ENCODE measurements at regions not wholly inside any gene's neighbourhood (a gene's known extent, or its start where the extent isn't known, plus 50 kb on each side); places are given as distances from the start of the nearest gene placed in this dataset.
"Not testable (repeated sequence)": the region's sequence is repeated elsewhere in the genome, so short reads cannot be mapped to it uniquely, and the experiment has no call there.

DNA sequence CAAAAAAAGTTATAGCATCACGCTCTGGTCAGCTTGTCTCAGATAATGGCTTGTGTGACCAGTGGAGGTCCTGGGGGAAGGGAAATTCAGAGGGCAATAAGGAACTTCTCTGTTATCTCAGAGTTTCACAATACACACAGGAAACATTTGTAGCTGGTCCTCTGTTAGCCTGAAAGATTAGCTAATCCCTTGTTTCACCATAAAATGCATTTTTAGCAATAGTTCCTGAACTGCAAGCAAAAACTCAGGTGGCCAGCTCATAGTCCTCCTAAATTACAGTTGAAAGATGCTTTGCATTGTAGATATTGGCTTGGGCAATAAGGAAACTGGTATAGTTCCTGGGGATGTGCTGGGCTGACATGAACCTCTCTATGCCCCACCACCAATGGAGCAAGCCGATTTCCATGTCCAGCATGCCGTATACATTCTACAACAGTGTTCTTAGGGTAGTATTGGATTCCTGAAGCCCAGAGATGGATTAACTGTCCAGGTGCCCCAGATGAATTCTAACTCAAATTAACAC lies 141.5 kb upstream of the TBL1XR1 start:
- Mint-ChIP-seq H3K4me3 (no peak overlapping the region), H3K27ac (peak overlapping the region; percentile 59), H3K4me1 (peaks cover 41% of the 10 kb centered on the region), H3K36me3 (ENCODE audit: low read depth) (no peaks in the 10 kb centered on the region), H3K27me3 (ENCODE audit: low read depth, poor library complexity) (no peaks in the 10 kb centered on the region), H3K9me3 (no peaks in the 10 kb centered on the region)
- TF ChIP-seq, protein P1, sequence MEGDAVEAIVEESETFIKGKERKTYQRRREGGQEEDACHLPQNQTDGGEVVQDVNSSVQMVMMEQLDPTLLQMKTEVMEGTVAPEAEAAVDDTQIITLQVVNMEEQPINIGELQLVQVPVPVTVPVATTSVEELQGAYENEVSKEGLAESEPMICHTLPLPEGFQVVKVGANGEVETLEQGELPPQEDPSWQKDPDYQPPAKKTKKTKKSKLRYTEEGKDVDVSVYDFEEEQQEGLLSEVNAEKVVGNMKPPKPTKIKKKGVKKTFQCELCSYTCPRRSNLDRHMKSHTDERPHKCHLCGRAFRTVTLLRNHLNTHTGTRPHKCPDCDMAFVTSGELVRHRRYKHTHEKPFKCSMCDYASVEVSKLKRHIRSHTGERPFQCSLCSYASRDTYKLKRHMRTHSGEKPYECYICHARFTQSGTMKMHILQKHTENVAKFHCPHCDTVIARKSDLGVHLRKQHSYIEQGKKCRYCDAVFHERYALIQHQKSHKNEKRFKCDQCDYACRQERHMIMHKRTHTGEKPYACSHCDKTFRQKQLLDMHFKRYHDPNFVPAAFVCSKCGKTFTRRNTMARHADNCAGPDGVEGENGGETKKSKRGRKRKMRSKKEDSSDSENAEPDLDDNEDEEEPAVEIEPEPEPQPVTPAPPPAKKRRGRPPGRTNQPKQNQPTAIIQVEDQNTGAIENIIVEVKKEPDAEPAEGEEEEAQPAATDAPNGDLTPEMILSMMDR (IDR thresholded peaks at IDR 0.05), result no peak
- DNase-seq, result no peak

- not testable (repeated sequence) for H3K27me3 Mint-ChIP-seq (ENCODE audit: low read depth, poor library complexity); H3K4me3 Mint-ChIP-seq; H3K9me3 Mint-ChIP-seq; H3K36me3 Mint-ChIP-seq (ENCODE audit: low read depth); DNase-seq
- Mint-ChIP-seq H3K4me1 (peaks cover 41% of the 10 kb centered on the region), H3K27ac (peak overlapping the region; percentile 59)
Observed at GRCh38 chr3:177339220-177339703, 142.0 kb upstream of the TBL1XR1 start.

GRCh38 chr3:177340243-177340830 lies 143.1 kb upstream of the TBL1XR1 start:
- Mint-ChIP-seq H3K27ac (no peak overlapping the region), H3K4me1 (peaks cover 50% of the 10 kb centered on the region), H3K4me3 (no peak overlapping the region), H3K36me3 (ENCODE audit: low read depth) (no peaks in the 10 kb centered on the region), H3K27me3 (ENCODE audit: low read depth, poor library complexity) (peaks cover 4% of the 10 kb centered on the region), H3K9me3 (no peaks in the 10 kb centered on the region)
- TF ChIP-seq, protein P1 (IDR thresholded peaks at IDR 0.05), result no peak
- DNase-seq, result no peak

GRCh38 chr3:177341736-177342419 lies 144.6 kb upstream of the TBL1XR1 start:
- Mint-ChIP-seq H3K4me3 (no peak overlapping the region), H3K27me3 (ENCODE audit: low read depth, poor library complexity) (peaks cover 4% of the 10 kb centered on the region), H3K36me3 (ENCODE audit: low read depth) (no peaks in the 10 kb centered on the region), H3K9me3 (no peaks in the 10 kb centered on the region), H3K4me1 (peaks cover 48% of the 10 kb centered on the region), H3K27ac (no peak overlapping the region)
- TF ChIP-seq, protein P1 (IDR thresholded peaks at IDR 0.05), result no peak
- no peak for DNase-seq

- no peak overlapping the region for H3K4me3 Mint-ChIP-seq
- peaks cover 41% of the 10 kb centered on the region for H3K4me1 Mint-ChIP-seq
- TF ChIP-seq, protein P1 (IDR thresholded peaks at IDR 0.05), result no peak
- no peak for DNase-seq
- H3K9me3 Mint-ChIP-seq, result no peaks in the 10 kb centered on the region
- peaks cover 4% of the 10 kb centered on the region for H3K27me3 Mint-ChIP-seq (ENCODE audit: low read depth, poor library complexity)
- no peak overlapping the region for H3K27ac Mint-ChIP-seq
- no peaks in the 10 kb centered on the region for H3K36me3 Mint-ChIP-seq (ENCODE audit: low read depth)
Observed at GRCh38 chr3:177343122-177343625, 145.9 kb upstream of the TBL1XR1 start.
